LHCN-M2 (cell line): ENCODE measurements at regions not wholly inside any gene's neighbourhood (a gene's known extent, or its start where the extent isn't known, plus 50 kb on each side); places are given as distances from the start of the nearest gene placed in this dataset.
A peak's percentile ranks its signal among the peaks of the same experiment; 100 is the strongest.

Experiments
- DNase-seq: peaks from one replicate; pipeline ENCODE4 v3.0.0-alpha.2; 2012; ENCODE audit warnings: low read depth

DNA sequence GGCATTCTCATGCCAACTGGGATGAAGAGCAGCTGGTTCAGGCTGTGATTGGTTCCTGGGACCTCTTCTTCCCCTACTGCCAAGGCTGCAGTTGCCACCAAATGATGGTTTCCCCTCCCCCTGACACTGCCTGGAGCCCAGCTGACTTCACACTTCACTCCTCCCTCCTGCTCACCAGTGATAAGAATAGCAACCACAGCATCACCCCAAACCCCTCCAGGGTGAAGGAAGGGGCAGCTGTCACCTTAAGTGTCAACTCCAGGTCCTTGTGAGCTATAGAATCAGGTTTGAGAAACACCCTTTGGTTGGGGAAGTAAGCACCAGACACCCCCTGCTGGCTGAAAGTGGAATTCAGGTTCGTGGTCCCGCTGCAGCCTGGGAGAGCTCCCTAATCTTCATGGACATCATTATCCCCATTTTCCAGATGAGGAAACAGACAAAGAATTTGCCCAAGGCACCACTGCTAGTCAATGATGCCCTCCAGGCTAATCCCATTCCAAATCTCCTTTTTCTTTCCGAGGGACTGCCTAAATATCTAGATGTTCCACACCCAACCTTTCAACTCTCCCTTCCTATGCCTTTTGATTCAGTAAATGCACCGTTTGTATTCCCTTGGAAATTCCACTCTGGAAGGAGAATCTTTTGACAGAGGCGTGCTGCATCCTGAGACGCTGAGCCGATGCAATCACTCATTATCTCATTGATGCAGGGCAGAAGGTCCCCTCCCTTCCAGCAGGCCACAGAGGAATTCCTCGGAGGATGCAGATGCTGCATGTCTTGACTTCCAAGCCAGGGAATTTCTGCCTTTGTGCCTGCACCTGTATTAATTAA is 50.6 kb upstream of the UQCRFS1 start:
- peak; percentile 39 for DNase-seq

DNA sequence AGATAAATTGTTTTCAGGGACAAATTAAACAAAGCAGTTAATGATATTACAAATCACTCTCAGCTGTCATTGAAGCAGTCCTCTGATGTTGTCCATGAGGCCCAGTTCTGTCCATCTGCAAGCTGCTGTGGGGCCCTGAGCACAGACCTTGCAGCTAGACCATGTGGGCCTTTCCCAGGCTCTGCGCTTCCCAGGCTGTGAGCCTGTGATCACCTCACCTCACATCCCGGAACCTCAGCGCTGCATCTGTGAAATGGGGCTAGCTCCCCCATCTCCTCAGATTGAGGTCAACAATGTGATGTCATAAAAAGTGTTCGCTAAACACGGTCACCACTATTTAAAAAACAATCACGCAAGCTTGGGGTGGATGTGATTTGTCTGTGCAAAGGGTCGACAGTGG is 51.9 kb upstream of the UQCRFS1 start:
- no peak for DNase-seq

DNA sequence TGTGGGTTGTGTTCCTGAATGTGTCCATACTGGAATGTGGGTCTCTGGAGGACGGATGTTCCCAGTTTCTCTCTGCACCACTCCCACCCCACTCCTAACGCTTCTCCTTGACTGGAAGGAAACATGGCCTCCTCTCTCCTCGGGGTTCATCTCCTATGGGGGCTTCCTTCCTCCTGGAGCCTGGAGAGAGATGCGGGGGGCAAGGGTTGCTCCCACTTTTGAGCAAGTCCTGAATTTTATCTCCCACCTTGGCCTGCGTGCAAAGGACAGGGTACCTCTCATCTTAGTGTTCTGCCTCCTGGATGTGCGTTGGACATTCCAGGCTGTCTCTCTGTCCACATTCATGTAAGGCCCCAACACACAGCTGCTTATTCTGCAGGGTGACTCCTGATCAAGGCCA is 52.5 kb upstream of the UQCRFS1 start:
- DNase-seq: no peak

DNA sequence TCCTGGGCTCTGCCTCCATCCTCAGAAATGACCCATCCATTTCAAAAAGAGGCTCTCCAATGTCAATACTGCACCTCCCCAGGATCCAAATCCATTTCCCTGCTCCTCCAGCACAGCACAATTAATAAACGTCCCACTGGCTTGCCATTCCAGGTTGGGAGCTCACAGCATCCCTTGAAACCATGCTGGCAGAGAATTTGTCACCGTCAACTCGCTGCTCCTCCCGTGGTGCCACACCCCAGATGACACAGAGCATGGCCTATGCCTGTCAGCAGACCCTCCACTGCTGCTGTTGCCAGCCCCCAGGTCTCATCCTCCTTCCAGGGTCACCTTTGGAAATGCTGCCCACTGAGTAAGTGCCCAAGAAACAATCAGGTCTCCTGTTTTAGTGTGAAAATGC is 53.0 kb upstream of the UQCRFS1 start:
- DNase-seq: no peak

DNA sequence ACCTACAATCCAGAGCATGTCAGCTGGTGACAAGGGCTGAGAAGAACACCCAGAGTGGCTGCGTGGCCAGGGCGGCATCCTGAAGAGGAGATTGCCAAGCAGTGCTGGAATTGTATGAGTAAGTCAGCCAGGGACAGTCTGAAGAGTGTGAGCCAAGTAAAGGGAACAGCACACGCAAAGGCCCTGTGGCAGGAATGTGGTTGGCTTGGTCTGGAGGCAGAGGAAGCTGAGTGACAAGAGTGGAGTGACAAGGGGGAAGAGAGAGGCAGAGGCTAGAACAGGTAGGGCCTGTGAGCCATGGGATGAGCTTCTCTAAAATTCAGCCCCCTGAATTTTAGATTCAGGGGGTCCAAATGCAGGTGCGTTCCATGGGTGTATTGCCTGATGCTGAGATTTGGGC is 53.7 kb upstream of the UQCRFS1 start:
- no peak for DNase-seq

DNA sequence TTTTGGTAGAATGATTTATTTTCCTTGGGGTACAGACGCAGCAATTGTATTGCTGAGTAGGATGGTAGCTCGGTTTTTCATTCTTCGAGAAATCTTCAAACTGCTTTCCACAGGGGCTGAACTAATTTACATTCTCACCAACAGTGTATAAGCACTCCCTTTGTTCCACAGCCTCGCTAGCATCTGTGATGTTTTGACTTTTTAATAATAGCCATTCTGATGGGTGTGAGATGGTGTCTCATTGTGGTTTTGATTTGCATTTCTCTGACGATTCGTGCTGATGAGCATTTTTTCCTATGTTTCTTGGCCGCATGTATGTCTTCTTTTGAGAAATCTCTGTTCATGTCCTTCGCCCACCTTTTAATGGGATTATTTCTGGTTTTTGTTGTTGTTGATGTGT is 54.8 kb upstream of the UQCRFS1 start:
- no peak for DNase-seq

DNA sequence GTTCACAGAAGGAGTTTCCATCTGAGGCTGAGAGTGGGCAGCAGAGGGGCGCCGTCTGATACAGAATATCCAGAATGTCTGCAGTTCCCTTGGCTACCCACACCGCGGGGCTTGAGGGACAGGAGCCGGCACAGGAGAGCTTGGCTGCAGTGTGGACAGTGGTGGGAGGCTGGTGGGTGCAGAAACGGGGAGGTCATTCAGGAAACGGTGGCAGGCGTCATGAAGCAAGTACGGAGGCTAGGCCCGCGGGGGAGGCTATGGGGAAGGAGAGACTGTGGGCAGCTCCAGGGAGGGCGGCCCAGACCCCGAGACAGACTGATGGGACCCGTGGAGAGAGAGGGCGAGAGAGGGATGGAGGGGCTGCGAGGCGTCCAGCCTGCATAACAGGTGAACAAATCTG is 55.2 kb upstream of the UQCRFS1 start:
- no peak for DNase-seq

DNA sequence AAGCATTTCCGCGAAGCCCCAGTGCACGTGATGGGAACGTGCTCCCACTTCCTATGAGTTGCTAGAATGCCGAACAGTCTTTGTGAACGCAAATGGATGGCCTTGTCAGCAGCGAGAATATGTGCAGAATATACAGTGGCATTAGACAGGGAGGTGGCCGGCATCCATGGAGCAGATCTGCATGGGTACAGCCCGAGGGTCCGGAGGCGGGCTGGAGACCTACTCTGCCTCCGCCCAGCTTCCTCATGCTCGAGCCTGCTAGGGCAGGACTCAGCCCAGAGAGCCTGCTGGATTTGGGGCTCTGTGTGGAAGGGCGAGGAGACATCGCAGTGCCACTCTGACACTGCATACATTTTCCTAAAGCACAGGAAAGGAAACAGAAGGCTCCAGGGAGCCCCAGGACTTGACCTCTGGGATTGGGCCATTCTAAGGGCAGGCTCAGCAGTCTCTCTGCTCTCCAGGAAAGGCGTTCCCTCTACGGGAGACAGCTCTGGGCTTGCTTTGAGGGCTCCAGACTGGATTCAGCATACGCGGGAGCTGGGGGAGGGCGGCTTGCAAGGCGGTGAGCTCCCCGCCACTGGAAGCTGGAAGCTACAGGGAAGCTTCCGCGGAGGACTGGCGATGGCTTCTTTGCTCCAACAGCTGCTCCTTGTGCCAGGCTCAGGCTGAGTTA is 55.9 kb upstream of the UQCRFS1 start:
- DNase-seq: no peak

DNA sequence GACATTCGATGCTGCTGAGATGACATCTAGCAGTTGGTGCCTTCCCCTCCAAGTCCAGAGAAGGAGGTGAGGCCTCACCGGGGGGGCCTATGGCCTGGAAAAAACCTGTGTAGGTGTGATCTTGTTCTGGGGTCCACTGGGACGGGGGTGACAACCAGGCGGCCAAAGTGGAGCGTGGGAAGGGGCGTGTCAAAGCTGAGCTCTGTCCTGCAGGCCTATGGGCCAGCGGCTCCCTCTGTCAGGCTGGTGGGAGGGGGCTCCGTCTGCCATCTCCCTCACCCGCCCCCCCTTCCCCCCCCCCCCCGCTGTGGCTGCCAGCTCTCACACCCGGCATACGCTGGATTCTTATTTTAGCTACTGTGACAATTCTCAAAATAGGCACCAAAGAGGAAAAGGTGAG is 56.7 kb upstream of the UQCRFS1 start:
- no peak for DNase-seq

DNA sequence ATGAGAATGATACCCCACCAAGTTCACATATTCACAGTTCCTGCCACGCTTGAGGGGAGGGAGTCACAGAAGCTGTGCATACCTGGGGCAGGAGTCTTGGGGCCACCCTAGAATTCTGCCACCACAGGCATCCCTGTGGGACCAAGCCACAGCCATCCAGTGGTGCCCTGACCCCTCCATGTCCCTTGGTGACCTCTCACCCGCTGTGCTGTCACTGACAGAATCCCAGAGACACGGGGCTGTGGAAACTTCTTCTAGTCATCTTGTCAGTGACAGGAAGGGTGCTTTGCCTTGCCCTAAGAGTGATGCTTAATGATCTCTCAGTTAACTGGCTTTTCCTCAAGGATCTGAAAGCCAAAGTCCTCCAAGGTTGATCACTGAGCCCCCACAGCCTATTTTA is 58.4 kb upstream of the UQCRFS1 start:
- DNase-seq: no peak

DNA sequence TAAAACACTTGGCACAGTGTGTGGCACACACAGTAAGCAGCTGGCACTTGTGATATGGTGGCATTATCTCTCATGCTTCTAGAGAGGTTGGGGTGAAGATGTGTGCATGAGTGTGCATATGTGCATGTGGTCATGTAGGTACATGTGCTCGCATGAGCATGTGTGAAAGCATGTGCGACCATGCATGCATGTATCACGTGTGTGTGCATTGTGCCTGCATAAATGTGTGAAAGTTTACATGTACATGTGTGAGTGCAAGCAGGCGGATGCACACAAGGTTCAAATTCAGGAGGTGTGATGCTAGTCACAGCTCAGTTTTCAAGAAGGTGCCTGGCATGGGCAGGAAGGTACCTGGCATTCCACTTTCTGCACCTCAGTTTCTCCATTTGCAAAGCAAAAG is 59.0 kb upstream of the UQCRFS1 start:
- DNase-seq: no peak

DNA sequence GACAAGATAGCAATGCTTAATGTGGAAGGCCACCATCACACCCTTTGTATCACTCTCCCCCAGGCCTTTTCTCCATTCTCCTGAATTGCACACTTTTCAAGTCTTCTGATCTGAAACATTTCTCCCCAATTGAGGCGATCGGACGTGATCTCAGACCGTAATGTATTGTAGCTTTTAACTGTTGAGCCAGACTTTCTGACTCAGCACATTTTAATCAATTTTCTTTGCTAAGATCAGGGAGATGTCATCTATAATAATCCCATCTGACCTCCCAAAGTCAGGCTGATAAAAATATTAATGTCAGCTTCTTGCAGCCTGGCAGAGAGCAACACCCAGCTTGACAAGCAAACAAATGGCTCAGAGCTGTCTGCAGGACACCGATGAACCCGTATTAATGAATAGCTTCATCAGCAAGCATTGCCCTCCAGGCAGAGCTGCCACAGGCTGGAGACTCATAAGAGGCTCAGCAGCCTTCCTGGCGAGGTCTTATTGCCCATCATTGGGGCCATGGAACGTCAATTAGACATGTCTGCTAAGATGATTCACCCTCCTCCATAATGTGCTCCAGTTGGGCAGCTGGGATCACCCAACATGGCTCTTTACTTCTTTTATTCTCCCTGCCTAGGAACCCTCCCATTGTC is 60.2 kb upstream of the UQCRFS1 start:
- DNase-seq: no peak

DNA sequence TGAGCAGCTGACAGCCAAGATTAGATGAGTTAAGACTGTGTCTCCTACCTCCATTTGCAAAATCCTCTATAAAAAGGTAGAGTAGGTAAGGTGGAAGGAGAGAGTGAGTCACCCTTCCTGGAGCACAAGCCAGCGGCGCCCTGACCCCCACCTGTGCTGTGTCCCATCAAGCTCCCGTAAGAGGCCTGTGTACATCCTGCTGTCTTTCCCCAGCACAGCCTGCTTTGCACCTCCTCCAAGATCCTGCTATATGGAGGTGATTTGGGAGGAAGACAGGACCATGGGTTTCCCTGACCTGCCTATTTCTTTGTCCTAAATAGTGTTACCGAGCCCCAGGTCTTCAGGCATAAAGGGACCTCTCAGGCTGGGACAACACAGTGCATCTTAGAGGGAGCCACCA is 62.3 kb upstream of the UQCRFS1 start:
- DNase-seq: no peak

DNA sequence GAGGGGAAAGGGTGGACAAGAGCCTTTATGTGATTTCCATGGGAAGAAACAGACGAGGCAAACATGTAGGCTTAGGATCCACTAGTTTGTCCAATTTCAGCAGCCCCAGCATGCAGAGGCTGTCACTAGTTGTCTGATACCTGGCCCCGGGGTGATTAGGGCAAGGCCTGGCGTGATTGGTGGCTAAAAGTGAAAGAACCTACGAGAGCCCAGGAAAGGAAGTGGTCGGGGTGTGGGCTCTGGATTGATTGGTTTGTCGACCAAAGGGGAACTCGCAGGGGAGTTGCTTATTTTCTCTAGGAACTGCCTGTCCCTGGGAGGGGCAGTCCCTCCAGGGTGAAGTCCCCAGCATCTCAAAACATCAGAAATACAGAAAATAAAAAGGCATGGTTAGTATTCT is 64.2 kb upstream of the UQCRFS1 start:
- DNase-seq: peak; percentile 4

DNA sequence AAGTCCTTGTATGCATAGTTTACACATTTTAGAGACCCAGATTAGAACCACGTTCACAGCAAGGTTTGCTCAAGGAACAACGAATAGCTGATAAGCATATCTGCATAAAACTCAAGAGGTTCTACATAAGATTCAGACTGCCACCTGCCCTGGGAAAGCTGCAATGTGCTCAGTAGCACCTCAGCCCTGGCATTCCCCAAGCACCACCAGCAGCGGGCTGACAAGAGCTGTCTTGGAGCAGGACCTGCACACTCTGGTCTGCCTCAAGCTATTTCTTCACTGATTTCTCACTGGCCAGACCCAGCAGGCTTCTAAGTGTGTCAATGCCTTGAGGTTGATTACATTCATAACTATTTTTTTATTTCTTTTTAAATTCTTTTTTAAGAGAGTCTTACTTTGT is 65.8 kb upstream of the UQCRFS1 start:
- no peak for DNase-seq

DNA sequence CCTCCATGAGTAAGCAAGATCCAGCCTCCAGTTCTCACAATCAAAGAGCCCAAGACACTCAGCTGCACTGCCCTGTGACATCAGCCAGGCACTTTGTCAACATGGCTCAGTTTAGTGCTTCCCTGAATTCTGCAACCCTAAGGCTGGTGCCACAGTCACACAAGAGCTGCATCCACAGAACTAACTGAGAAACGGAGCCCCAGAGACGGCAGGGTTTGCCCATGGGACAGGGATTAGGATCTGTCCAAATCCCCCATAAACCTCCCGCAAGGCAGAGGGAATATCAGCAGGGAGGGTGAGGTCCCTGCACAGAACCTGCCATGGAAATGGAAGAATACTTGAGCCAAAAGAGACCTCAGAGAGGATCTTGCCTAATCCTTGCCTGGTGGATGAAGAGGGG is 70.4 kb upstream of the UQCRFS1 start:
- DNase-seq: no peak

DNA sequence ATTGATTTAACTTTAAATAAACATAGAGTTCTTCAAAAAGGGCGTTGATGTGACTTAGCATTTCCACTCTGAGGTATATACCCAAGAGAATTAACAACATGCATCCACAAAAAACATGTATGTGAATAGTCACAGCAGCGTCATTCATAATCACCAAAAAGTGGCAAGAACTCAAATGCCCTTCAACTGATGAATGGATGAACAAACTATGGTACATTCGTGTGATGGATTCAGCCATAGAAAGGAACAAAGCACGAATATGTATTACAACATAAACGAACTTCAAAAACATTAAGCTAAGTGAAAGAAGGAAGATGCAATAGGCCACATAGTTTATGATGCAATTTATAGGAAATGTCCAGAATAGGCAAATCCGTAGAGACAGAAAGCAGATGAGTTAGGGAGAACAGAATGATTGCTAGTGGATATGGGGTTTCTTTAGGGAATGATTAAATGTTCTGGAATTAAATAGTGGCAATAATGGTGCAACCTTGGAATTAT is 72.3 kb upstream of the UQCRFS1 start:
- DNase-seq: no peak

DNA sequence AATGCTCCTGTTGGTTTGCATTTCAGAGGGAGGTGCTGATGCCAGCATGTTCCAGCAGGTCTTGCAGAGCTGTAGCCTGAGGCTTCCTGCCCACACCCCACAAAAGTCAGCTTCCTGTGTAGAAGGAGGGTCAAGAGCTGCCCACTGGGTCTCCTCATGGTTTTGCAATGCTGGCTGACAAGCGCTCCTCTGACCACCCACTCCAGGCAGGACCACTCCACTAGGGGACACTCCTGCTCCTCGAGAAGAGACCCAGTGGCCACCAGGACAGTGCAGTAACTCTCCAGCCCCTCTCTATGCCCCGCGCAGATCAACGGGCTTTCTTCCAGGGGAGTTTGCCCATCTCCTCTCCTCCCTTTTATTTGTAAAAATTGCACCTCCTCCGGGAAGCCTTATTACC is 72.9 kb upstream of the UQCRFS1 start:
- DNase-seq: no peak

DNA sequence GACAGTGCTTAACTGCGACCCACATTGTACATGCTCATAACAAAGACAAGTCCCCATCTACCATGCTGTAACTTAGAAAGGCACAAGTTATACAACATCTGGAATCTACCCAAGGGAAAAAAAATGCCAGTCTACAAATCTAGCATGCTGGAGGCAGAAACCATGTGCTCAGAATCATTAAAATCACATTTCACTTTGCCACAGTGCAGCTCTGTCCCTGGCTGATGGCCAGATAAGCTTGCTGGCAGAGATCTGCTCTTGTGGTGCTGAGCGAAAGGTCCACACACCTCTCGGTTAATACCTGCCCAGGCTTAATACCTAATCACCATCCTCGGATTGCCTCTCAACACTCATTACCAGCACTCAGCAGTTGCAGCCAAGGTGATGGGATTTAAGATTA is 74.1 kb upstream of the UQCRFS1 start:
- no peak for DNase-seq

DNA sequence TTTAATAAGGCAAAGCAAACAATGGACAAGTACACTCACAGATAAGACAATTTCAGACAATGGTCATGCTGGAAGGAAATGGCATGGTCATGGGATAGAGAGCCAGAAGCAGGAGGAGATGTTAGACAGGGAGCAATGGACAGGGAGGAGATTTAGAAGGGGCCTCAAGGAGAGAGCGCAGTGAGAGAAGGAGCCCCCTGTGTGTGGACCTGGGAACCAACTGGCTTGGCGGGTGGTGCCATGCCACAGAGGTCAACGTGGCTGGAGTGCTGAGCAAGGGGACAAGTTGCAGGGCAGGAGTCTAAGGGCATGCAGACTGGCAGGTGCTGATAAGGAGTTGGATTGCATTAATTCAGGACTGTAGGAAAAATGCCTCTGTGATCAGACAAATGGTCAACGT is 75.3 kb upstream of the UQCRFS1 start:
- no peak for DNase-seq

DNA sequence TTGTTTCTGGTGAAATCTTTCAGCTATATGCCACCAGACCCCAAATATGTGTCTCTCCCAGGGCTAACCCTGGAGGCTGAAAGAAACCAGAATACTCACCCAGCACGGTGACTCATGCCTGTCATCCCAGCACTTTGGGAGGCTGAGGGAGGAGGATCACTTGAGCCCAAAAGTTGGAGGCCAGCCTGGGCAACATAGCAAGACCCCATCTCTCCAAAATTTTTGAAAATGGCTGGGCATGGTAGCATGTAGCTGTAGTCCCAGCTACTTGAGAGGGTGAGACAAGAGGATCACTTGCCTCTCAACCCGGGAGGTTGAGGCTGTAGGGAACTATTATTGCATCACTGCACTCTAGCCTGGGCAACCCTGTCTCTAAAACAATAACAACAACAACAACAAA is 76.1 kb upstream of the UQCRFS1 start:
- DNase-seq: no peak

DNA sequence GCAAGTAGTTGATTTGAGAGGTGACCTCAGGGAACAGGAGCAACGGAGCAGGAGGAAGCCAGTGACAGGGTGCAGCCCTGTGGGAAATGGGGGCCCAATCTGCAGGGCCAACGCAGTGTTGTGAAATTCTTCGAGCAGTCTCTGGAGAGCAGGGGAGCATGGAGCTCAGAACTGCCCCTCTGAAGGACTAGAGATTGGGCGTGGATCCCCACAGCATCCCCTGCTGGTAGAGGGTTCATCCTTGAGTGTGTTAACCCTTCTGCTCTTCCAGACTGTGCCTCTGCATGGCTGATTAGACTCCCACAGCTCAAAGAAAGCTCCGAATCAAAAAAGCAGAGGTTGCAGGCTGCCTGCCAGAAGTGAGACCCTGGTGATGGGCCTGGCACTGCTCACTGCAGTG is 77.9 kb upstream of the UQCRFS1 start:
- DNase-seq: no peak

DNA sequence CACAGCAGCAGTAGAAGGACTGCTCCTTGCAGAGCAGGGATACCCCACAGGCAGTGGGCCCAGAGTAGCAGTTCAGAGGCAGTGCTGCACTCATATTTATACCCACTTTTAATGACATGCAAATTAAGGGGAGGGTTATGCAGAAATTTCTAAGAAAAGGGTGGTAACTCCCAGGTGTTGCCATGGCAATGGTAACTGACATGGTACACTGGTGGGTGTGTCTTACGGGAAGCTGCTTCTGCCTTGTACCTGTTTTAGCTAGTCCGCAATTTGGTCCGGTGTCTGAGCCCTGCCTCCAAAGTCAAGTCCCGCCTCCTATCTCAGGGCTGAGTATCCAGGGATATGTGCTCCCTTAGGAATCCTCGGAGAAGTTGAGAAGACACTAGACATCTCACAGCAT is 79.2 kb upstream of the UQCRFS1 start:
- no peak for DNase-seq
